ENCODE measurements at regions not wholly inside any gene's neighbourhood (a gene's known extent, or its start where the extent isn't known, plus 50 kb on each side); places are given as distances from the start of the nearest gene placed in this dataset.
A peak's percentile ranks its signal among the peaks of the same experiment; 100 is the strongest.

DNA sequence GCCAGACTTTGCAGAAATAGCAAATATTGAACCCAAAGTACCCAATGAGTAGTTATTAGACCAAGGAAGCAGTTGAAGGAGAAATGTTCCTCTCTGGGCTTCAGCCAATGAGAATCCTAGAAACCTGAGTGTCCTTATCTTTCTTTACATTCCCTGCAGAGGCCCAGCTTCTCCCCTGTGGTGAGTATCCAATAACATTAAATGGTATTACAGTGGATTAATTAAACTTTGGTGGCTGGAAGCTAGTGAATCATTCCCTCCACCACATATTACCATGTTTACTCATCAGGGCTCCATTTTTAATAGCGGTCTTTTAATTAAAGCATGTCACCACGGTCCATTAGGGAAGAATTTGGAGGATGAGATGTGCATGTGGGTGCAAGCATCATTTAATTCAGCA is 74.0 kb downstream of the UNC5CL start (continued):
- TF ChIP-seq MAZ (CRISPR knock-in tag; conservative IDR thresholded peaks at IDR 0.05 in 1 of 2, IDR thresholded peaks at IDR 0.05 in 1 of 2), result no peak

DNA sequence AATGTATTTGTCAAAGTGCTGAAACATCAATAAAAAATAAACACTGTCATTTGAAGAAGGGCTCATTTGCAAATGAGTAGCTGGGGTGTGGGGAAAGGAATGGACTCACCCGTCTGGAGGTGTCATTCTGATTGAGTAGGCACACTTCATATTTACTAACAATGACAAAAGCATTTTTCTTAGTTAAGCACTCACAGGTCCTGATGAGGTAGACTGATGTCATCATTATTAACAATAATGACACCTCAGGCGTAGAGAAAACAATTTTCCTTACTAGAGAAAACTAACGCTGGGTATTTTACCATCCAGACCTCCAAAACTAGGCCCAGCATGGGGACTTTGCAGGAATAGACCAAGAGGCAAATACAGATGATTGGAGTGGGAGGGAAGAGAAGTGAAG is 76.0 kb downstream of the UNC5CL start:
- DNase-seq (ENCODE audit: extremely low read depth in 1 of 4, low spot score in 3 of 4), result no peak
- ATAC-seq, result no peak
- in situ Hi-C loops (cut with MboI) (no loop called here), intact Hi-C loops (cut with micrococcal nuclease) (no loop called here)
- Histone ChIP-seq H3K4me3 (no peak overlapping the region), H3K27ac (ENCODE audit: extremely low read depth, low read depth, low read length) (no peak overlapping the region), H3K4me1 (replicated peaks in 1 of 2; ENCODE audit: control insufficient read depth in 2 of 2, insufficient read depth in 2 of 2, low read length in 2 of 2) (no peaks in the 10 kb centered on the region), H3K27me3 (ENCODE audit: control insufficient read depth in 2 of 2, insufficient read depth in 2 of 2, low read length in 2 of 2) (peaks cover 14 to 28% of the 10 kb centered on the region in 2 experiments), H4K20me1 (replicated peaks; ENCODE audit: control insufficient read depth, insufficient read depth, low read length) (peaks cover 3% of the 10 kb centered on the region; the same call in 1 of the 2 replicates), H3K9me1 (ENCODE audit: control insufficient read depth, insufficient read depth, low read length) (no peaks in the 10 kb centered on the region), H3K4me2 (ENCODE audit: insufficient read depth, low read length) (no peak overlapping the region), H3K36me3 (ENCODE audit: control insufficient read depth, insufficient read depth, low read length) (no peaks in the 10 kb centered on the region), H3K9me3 (replicated peaks; ENCODE audit: control insufficient read depth, insufficient read depth, low read depth, low read length) (no peaks in the 10 kb centered on the region), H2AFZ (ENCODE audit: low read depth, low read length) (no peak overlapping the region), H3K79me2 (ENCODE audit: control insufficient read depth, insufficient read depth, low read length) (no peaks in the 10 kb centered on the region), H3K9ac (ENCODE audit: insufficient read depth in 1 of 2, low read depth in 2 of 2, low read length in 2 of 2) (no peak overlapping the region)
- ChIA-PET CTCF (ENCODE audit: low intra/inter-chr PET ratio) (no interaction called here), POLR2A (no interaction called here)
- WGBS (ENCODE audit: insufficient coverage, low coverage, missing lambda C conversion rate), result 2% methylated on average over 3 of the region's 3 CpGs
- no peak for FAIRE-seq
- no TSS peak for BruUV-seq (replicated peaks)
- TF ChIP-seq ZNF316 (IDR thresholded peaks at IDR 0.05) (peak; percentile 39; the same call in 1 of the 2 replicates), ZNF780A (CRISPR knock-in tag; IDR thresholded peaks at IDR 0.05) (no peak), ELF1 (tag; IDR thresholded peaks at IDR 0.05) (no peak)

DNA sequence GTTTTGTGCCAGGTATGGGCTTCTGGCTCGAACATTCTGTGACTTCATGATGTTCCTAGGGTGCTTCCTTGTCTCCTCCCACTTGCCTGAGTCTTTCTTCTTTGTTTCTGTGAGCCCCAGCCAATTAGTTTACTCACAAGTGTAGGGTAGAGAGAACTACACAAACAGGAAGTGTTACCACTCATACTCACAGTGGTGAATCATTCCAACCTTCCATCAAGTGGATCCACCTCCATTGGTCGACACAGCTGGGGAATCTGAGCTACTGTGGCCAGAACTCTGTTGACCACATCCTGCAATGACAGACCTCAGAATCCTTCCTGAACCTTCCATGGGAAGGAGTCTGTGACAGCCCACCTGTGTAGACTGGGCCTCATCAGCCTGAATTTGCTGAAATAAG is 76.8 kb downstream of the UNC5CL start:
- no peak overlapping the region for H3K27ac ChIP-seq (ENCODE audit: extremely low read depth, low read depth, low read length)
- no peaks in the 10 kb centered on the region for H3K36me3 ChIP-seq (ENCODE audit: control insufficient read depth, insufficient read depth, low read length)
- peaks cover 15 to 28% of the 10 kb centered on the region in 2 experiments for H3K27me3 ChIP-seq (ENCODE audit: control insufficient read depth in 2 of 2, insufficient read depth in 2 of 2, low read length in 2 of 2)
- H3K4me1 ChIP-seq (replicated peaks in 1 of 2; ENCODE audit: control insufficient read depth in 2 of 2, insufficient read depth in 2 of 2, low read length in 2 of 2), result no peaks in the 10 kb centered on the region
- no peak overlapping the region for H3K4me2 ChIP-seq (ENCODE audit: insufficient read depth, low read length)
- no TSS peak for BruUV-seq (replicated peaks)
- H2AFZ ChIP-seq (ENCODE audit: low read depth, low read length), result no peak overlapping the region
- peaks cover 3% of the 10 kb centered on the region; the same call in 1 of the 2 replicates for H4K20me1 ChIP-seq (replicated peaks; ENCODE audit: control insufficient read depth, insufficient read depth, low read length)
- in situ Hi-C loops (cut with MboI) (no loop called here), intact Hi-C loops (cut with micrococcal nuclease) (no loop called here)
- POLR2A ChIA-PET, result no interaction called here
- no peaks in the 10 kb centered on the region for H3K9me1 ChIP-seq (ENCODE audit: control insufficient read depth, insufficient read depth, low read length)
- WGBS (ENCODE audit: insufficient coverage, low coverage, missing lambda C conversion rate), result 3% methylated on average over 2 of the region's 2 CpGs
- no peak overlapping the region for H3K9ac ChIP-seq (ENCODE audit: insufficient read depth in 1 of 2, low read depth in 2 of 2, low read length in 2 of 2)
- CTCF ChIA-PET (ENCODE audit: low intra/inter-chr PET ratio), result no interaction called here
- H3K9me3 ChIP-seq (replicated peaks; ENCODE audit: control insufficient read depth, insufficient read depth, low read depth, low read length), result no peaks in the 10 kb centered on the region
- H3K4me3 ChIP-seq, result no peak overlapping the region
- ATAC-seq, result peak; percentile 45; the same call in 1 of the 3 replicates
- H3K79me2 ChIP-seq (ENCODE audit: control insufficient read depth, insufficient read depth, low read length), result no peaks in the 10 kb centered on the region
- FAIRE-seq, result peak; percentile 44
- DNase-seq (ENCODE audit: extremely low read depth in 1 of 4, low spot score in 3 of 4), result peak in 1 of 4 experiments; percentile 7
- no peak for TF ChIP-seq FUS (optimal IDR thresholded peaks at IDR 0.05; ENCODE audit: low read depth, low read length)
- no peak for TF ChIP-seq CBFA2T3 (IDR thresholded peaks at IDR 0.05)
- TF ChIP-seq, protein P1, sequence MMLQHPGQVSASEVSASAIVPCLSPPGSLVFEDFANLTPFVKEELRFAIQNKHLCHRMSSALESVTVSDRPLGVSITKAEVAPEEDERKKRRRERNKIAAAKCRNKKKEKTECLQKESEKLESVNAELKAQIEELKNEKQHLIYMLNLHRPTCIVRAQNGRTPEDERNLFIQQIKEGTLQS (IDR thresholded peaks at IDR 0.05), result 0 out of 2 replicates have a peak, but pooled peaks have one; percentile 7
- TF ChIP-seq, protein P1 (CRISPR knock-in tag; conservative IDR thresholded peaks at IDR 0.05), result no peak
